Mammary epithelial cell (primary cell): ENCODE measurements at regions not wholly inside any gene's neighbourhood (a gene's known extent, or its start where the extent isn't known, plus 50 kb on each side); places are given as distances from the start of the nearest gene placed in this dataset.

Experiments used
- EZH2 ChIP-seq: IDR thresholded peaks from 2 replicates; pipeline ENCODE4 v1.6.1; 2012; ENCODE audit warnings: low read length, inconsistent platforms, borderline replicate concordance
- TF ChIP-seq, protein P1 (sequence below), 2 donors: IDR thresholded peaks in 1 of 2; conservative IDR thresholded peaks in 1 of 2; 2 replicates each; pipeline ENCODE4 v1.5.1; 2011 to 2012; ENCODE audit warnings: inconsistent platforms in 2 of 2, low read length in 2 of 2, mild to moderate bottlenecking in 2 of 2, control low read depth in 1 of 2, low read depth in 1 of 2; ENCODE audit not compliant: insufficient read depth in 1 of 2; ENCODE audit errors: extremely low read depth in 1 of 2

DNA sequence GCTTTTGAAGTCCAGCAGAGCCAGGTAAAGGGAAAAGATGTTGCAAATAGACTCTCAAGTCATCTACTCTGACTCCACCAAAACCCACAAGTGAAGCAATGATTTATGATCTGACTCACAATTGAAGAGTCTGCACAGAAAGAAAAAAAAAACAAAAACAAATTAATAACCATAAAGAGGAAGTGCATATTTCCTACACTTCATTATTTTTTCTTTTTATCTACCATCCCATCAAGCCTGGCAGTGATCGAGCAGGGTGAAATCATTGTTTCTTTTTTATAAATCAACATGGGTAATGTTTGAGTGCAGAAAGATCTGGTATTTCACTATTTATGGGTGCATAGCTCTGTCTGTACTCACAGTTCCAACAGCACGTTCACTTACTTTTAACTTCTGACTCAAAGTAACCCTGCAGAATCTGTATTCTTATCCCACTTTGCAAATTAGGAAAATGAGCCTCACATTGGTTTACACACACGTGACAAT is 829.0 kb downstream of the TNS3 start:
- TF ChIP-seq, protein P1, sequence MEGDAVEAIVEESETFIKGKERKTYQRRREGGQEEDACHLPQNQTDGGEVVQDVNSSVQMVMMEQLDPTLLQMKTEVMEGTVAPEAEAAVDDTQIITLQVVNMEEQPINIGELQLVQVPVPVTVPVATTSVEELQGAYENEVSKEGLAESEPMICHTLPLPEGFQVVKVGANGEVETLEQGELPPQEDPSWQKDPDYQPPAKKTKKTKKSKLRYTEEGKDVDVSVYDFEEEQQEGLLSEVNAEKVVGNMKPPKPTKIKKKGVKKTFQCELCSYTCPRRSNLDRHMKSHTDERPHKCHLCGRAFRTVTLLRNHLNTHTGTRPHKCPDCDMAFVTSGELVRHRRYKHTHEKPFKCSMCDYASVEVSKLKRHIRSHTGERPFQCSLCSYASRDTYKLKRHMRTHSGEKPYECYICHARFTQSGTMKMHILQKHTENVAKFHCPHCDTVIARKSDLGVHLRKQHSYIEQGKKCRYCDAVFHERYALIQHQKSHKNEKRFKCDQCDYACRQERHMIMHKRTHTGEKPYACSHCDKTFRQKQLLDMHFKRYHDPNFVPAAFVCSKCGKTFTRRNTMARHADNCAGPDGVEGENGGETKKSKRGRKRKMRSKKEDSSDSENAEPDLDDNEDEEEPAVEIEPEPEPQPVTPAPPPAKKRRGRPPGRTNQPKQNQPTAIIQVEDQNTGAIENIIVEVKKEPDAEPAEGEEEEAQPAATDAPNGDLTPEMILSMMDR (conservative IDR thresholded peaks at IDR 0.05 in 1 of 2, IDR thresholded peaks at IDR 0.05 in 1 of 2; ENCODE audit: extremely low read depth in 1 of 2, insufficient read depth in 1 of 2, low read depth in 1 of 2, low read length in 2 of 2) = no peak
- TF ChIP-seq EZH2 = no peak
